ENCODE measurements at regions not wholly inside any gene's neighbourhood (a gene's known extent, or its start where the extent isn't known, plus 50 kb on each side); places are given as distances from the start of the nearest gene placed in this dataset.
A peak's percentile ranks its signal among the peaks of the same experiment; 100 is the strongest.

DNA sequence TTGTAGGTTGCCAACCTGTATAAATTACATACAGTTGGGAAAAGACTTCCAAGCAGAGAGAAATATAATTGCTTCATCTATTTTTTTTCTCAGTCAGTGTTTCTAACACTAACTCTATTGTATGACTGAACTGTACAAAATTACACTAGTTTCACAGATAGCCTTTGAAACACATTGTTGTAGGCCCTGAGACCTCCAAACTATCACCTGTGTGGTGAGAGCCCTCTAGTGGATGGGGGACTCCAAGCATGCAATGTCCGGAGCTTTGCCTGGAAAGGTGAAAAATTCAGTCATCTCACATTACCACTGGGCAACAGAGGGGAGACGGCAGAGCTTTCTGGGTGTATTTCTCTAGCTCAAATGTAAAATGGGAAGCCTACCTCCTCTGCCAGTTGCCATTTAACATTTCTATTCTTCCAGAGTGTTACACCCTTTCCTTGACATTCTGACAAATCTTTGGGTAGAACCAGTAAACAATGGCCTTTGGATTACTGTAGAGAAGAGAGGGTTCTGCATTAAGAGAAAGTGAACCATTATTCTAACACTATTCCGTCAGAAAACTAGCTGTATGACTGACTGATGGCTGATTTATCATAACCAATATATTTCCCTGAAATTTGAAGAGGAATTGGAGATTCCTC lies 212.2 kb downstream of the LYPLAL1 start:
- TF ChIP-seq CTCF (tag by site-specific recombination; IDR thresholded peaks at IDR 0.05) (0 out of 2 replicates have a peak, but pooled peaks have one; percentile 52), ZNF146 (tag by site-specific recombination; IDR thresholded peaks at IDR 0.05) (no peak), ZNF76 (tag by site-specific recombination; IDR thresholded peaks at IDR 0.05; ENCODE audit: borderline replicate concordance, low read depth) (no peak), ZBTB1 (tag by site-specific recombination; IDR thresholded peaks at IDR 0.05) (no peak), ZNF514 (tag by site-specific recombination; IDR thresholded peaks at IDR 0.05) (no peak), ZNF654 (tag by site-specific recombination; IDR thresholded peaks at IDR 0.05; ENCODE audit: low read depth) (peak; percentile 75), ZNF629 (tag by site-specific recombination; IDR thresholded peaks at IDR 0.05) (no peak)
